GM12878 (cell line): ENCODE measurements at regions not wholly inside any gene's neighbourhood (a gene's known extent, or its start where the extent isn't known, plus 50 kb on each side); places are given as distances from the start of the nearest gene placed in this dataset.

Experiments used
- ATAC-seq: fragments of 200-7000 bp; cut with Tn5 transposase; 3 replicates; pipeline ENCODE4 v1.9.1; 2020; ENCODE audit warnings: mild to moderate bottlenecking, moderate library complexity
- BruUV-seq: library from RNA; stranded (reverse); fragments of 400-500 nt; replicated peaks from 2 replicates; lab custom pipeline; 2021; lab: Mats Ljungman, UMichigan
- CTCF ChIA-PET: fragments of 300-600 bp; sonication (Branson Sonifier 250); formaldehyde crosslinking; extraction: SDS; loops from one replicate; lab custom pipeline; 2021; ENCODE audit warnings: inconsistent platforms; lab: Yijun Ruan, JAX
- POLR2A ChIA-PET: fragments of 350-600 bp; formaldehyde crosslinking; extraction: SDS; loops from one replicate; lab custom pipeline; 2021; ENCODE audit warnings: inconsistent platforms; lab: Charles Lee
- RAD21 ChIA-PET: fragments of 300-600 bp; sonication (Branson Sonifier 250); formaldehyde crosslinking; loops from one replicate; lab custom pipeline; 2023; ENCODE audit warnings: antibody characterized with exemption; ENCODE audit not compliant: unreplicated experiment; lab: Charles Lee
- SMC1A ChIA-PET: fragments of 300-600 bp; sonication (Branson Sonifier 250); formaldehyde crosslinking; loops from one replicate; lab custom pipeline; 2023; ENCODE audit not compliant: unreplicated experiment, uncharacterized antibody; lab: Charles Lee
- DNase-seq: peaks from one replicate; pipeline ENCODE4 v3.0.0-alpha.2; 2011; ENCODE audit warnings: low read depth, low spot score
- FAIRE-seq: peaks from 3 replicates; lab custom pipeline; 2011; peaks lifted over from hg19 to GRCh38; lab: Jason Lieb, UNC
- H2AFZ ChIP-seq: 2 replicates; pipeline ENCODE4 v1.6.0; 2011; ENCODE audit warnings: low read depth, low read length, control low read depth; ENCODE audit not compliant: control insufficient read depth
- H3K27ac ChIP-seq: 2 replicates; pipeline ENCODE4 v1.5.1; 2011; ENCODE audit warnings: control low read depth; ENCODE audit not compliant: control insufficient read depth, insufficient read depth
- H3K27me3 ChIP-seq, 2 experiments: replicated peaks in 1 of 2; 2 replicates each; pipeline versions ENCODE4 v1.6.0 to v1.6.1; 2011; ENCODE audit warnings: low read length in 1 of 2; ENCODE audit not compliant: control insufficient read depth in 2 of 2, insufficient read depth in 2 of 2
- H3K36me3 ChIP-seq, 2 experiments: 2 replicates each; pipeline ENCODE4 v1.5.1; 2011; ENCODE audit warnings: low read length in 1 of 2; ENCODE audit not compliant: control insufficient read depth in 2 of 2, insufficient read depth in 2 of 2
- H3K4me1 ChIP-seq: 2 replicates; pipeline ENCODE4 v1.6.1; 2011; ENCODE audit warnings: mild to moderate bottlenecking, low read length, moderate library complexity, mixed read lengths; ENCODE audit not compliant: control insufficient read depth, insufficient read depth
- H3K4me2 ChIP-seq: 2 replicates; pipeline ENCODE4 v1.6.0; 2011; ENCODE audit warnings: control low read depth; ENCODE audit not compliant: control insufficient read depth, insufficient read depth
- H3K4me3 ChIP-seq: fragments of 200-600 bp; sonication (generic); 2 replicates; pipeline ENCODE4 v1.5.1; 2016
- H3K79me2 ChIP-seq: 2 replicates; pipeline ENCODE4 v1.6.0; 2011; ENCODE audit warnings: low read length; ENCODE audit not compliant: control insufficient read depth, insufficient read depth
- H3K9ac ChIP-seq: 2 replicates; pipeline ENCODE4 v1.8.0; 2011; ENCODE audit warnings: low read length, control low read depth, mixed read lengths; ENCODE audit not compliant: control insufficient read depth, insufficient read depth
- H3K9me3 ChIP-seq: replicated peaks from 3 replicates; pipeline ENCODE4 v1.5.1; 2011; ENCODE audit warnings: mild to moderate bottlenecking, low read length; ENCODE audit not compliant: control insufficient read depth, insufficient read depth
- H4K20me1 ChIP-seq: 2 replicates; pipeline ENCODE4 v1.6.0; 2011; ENCODE audit not compliant: control insufficient read depth, insufficient read depth
- CHD1 ChIP-seq: IDR thresholded peaks from 2 replicates; pipeline ENCODE4 v1.6.1; 2012; ENCODE audit warnings: low read depth, low read length, improper control_type of control experiment
- CREB1 ChIP-seq: IDR thresholded peaks from 2 replicates; pipeline ENCODE4 v1.6.1; 2012; ENCODE audit warnings: low read depth, mild to moderate bottlenecking, inconsistent platforms
- EED ChIP-seq: sonication (generic); IDR thresholded peaks from 2 replicates; pipeline ENCODE4 v1.6.1; 2016; ENCODE audit warnings: antibody characterized with exemption, low read depth
- HCFC1 ChIP-seq: fragments of 150-350 bp; IDR thresholded peaks from 2 replicates; pipeline ENCODE4 v1.6.1; 2014; ENCODE audit warnings: low read length
- MXI1 ChIP-seq: fragments of 150-350 bp; IDR thresholded peaks from 2 replicates; pipeline ENCODE4 v1.6.1; 2011; ENCODE audit warnings: low read depth, mild to moderate bottlenecking, inconsistent platforms, low read length, improper control_type of control experiment
- RAD21 ChIP-seq: IDR thresholded peaks from 2 replicates; pipeline ENCODE4 v1.6.1; 2011; ENCODE audit warnings: mild to moderate bottlenecking, low read depth, low read length, moderate library complexity; ENCODE audit not compliant: insufficient read depth
- SMC3 ChIP-seq: IDR thresholded peaks from 2 replicates; pipeline ENCODE4 v1.6.1; 2011; ENCODE audit warnings: low read length, improper control_type of control experiment, borderline replicate concordance
- TCF12 ChIP-seq: IDR thresholded peaks from 2 replicates; pipeline ENCODE4 v1.6.1; 2011; ENCODE audit warnings: low read depth, mild to moderate bottlenecking, low read length
- WGBS: methylation state at CpG from one replicate; pipeline ENCODE4 v1.1.6; 2016; ENCODE audit warnings: low lambda C conversion rate; ENCODE audit not compliant: insufficient replicate concordance, insufficient coverage; ENCODE audit errors: missing lambda C conversion rate; 5-methylcytosine and 5-hydroxymethylcytosine counted together
- in situ Hi-C: fragments of 300-500 bp; cut with MboI; formaldehyde crosslinking; loops from 9 replicates; pipeline ENCODE4 v1.14.3; 2018; ENCODE audit warnings: mixed read lengths
- intact Hi-C: fragments of 100-400 bp; cut with micrococcal nuclease; formaldehyde crosslinking; loops from one replicate; pipeline ENCODE4 v1.14.2; 2022; ENCODE audit not compliant: unreplicated experiment
- TF ChIP-seq, protein P1 (sequence below): IDR thresholded peaks from 2 replicates; pipeline ENCODE4 v1.6.1; 2012; ENCODE audit warnings: low read depth, low read length, improper control_type of control experiment
- TF ChIP-seq, protein P2 (sequence below), 3 experiments: IDR thresholded peaks in 2 of 3; conservative IDR thresholded peaks in 1 of 3; 2 replicates each; pipeline ENCODE4 v1.5.1; 2011; ENCODE audit warnings: low read depth in 3 of 3, low read length in 3 of 3, mild to moderate bottlenecking in 3 of 3, control low read depth in 2 of 3, moderate library complexity in 2 of 3, inconsistent platforms in 1 of 3, mixed read lengths in 1 of 3; ENCODE audit not compliant: control insufficient read depth in 2 of 3, insufficient read depth in 1 of 3; ENCODE audit errors: extremely low read depth in 1 of 3

DNA sequence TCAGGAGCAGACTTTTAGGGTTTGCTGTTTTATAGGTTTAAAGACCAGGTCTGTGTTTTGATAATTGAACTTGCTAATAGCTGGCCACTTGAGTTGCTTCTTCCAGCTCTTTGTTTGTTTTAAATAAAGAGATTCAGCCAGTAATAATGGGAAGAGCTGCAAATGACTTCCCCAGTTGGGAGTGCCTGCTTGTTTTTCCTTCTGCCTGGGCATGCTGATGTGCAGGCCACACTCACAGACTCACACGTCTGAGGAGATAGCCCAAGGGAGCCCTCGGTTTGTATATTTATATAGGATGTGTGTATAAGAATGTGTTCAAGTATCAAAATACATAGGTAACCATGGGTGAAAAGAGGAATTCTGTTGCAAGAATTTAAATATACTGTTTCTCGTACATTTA, 78.2 kb upstream of the BOC start (continued):
- TF ChIP-seq, protein P1, sequence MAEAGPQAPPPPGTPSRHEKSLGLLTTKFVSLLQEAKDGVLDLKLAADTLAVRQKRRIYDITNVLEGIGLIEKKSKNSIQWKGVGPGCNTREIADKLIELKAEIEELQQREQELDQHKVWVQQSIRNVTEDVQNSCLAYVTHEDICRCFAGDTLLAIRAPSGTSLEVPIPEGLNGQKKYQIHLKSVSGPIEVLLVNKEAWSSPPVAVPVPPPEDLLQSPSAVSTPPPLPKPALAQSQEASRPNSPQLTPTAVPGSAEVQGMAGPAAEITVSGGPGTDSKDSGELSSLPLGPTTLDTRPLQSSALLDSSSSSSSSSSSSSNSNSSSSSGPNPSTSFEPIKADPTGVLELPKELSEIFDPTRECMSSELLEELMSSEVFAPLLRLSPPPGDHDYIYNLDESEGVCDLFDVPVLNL: no peak
- TF ChIP-seq EED: no peak
- no peak for TF ChIP-seq HCFC1

DNA sequence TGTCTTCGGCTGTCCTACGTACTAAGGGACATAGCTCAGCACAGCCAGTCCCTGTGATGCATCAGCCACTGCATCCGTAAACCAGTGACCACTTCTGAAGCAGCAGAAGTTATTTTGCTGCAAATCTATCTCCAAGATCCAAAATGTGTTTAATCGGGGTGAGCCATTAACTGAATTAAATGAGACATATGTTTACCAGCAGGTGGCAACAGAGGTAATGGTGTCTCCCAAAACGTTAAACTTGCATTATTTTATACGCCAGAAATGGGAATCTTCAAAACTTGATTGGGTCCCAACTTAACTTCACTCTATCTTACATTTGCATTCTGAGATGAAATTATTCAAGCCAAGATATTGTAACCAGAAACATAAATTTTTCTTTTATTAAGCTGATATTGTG, 75.3 kb upstream of the BOC start:
- WGBS: 45% methylated on average over 6 of the region's 6 CpGs
- ATAC-seq: 0 out of 3 replicates have a peak, but pooled peaks have one; percentile 31
- H3K4me1 ChIP-seq: no peaks in the 10 kb centered on the region
- H3K79me2 ChIP-seq: no peaks in the 10 kb centered on the region
- CTCF ChIA-PET: interaction anchor here (0.8 to 6.6 kb wide), 16 partner anchors 10 to 493 kb away, joined by 3 to 82 read pairs (median 4); no protein-coding TSS in a partner anchor
- H3K4me3 ChIP-seq: no peak overlapping the region
- H3K4me2 ChIP-seq: no peak overlapping the region
- no peak overlapping the region for H3K27ac ChIP-seq
- no peak overlapping the region for H3K9ac ChIP-seq
- no peaks in the 10 kb centered on the region for H3K9me3 ChIP-seq
- intact Hi-C loops (loop anchor here (1.0 to 5.0 kb wide), 2 partner anchors 84 to 152 kb away; no protein-coding TSS in a partner anchor), in situ Hi-C loops (loop anchor here (5.0 kb wide), 1 partner anchor 146 kb away; no protein-coding TSS in a partner anchor)
- BruUV-seq: no TSS peak
- no peak for DNase-seq
- SMC1A ChIA-PET: interaction anchor here (0.8 to 6.3 kb wide), 6 partner anchors 85 to 196 kb away, joined by 3 to 47 read pairs (median 3); no protein-coding TSS in a partner anchor
- no peaks in the 10 kb centered on the region for H3K36me3 ChIP-seq
- POLR2A ChIA-PET: no interaction called here
- H2AFZ ChIP-seq: no peak overlapping the region
- no peaks in the 10 kb centered on the region for H3K27me3 ChIP-seq
- TF ChIP-seq SMC3 (peak; percentile 50; the same call in 1 of the 2 replicates), TCF12 (no peak), RAD21 (peak; percentile 40; the same call in 1 of the 2 replicates), CHD1 (no peak), MXI1 (no peak), CREB1 (no peak)
- TF ChIP-seq, protein P2, sequence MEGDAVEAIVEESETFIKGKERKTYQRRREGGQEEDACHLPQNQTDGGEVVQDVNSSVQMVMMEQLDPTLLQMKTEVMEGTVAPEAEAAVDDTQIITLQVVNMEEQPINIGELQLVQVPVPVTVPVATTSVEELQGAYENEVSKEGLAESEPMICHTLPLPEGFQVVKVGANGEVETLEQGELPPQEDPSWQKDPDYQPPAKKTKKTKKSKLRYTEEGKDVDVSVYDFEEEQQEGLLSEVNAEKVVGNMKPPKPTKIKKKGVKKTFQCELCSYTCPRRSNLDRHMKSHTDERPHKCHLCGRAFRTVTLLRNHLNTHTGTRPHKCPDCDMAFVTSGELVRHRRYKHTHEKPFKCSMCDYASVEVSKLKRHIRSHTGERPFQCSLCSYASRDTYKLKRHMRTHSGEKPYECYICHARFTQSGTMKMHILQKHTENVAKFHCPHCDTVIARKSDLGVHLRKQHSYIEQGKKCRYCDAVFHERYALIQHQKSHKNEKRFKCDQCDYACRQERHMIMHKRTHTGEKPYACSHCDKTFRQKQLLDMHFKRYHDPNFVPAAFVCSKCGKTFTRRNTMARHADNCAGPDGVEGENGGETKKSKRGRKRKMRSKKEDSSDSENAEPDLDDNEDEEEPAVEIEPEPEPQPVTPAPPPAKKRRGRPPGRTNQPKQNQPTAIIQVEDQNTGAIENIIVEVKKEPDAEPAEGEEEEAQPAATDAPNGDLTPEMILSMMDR (IDR thresholded peaks at IDR 0.05 in 2 of 3, conservative IDR thresholded peaks at IDR 0.05 in 1 of 3; ENCODE audit: control insufficient read depth in 2 of 3, extremely low read depth in 1 of 3, insufficient read depth in 1 of 3, low read depth in 3 of 3, low read length in 3 of 3): peak; percentile 40 to 42 (median 42); a peak in 4 of 6 replicates
- RAD21 ChIA-PET: interaction anchor here (4.9 kb wide), 1 partner anchor 153 kb away, joined by 31 read pairs; no protein-coding TSS in a partner anchor
- no peak for FAIRE-seq
- H4K20me1 ChIP-seq: no peaks in the 10 kb centered on the region
